ENCODE measurements at regions not wholly inside any gene's neighbourhood (a gene's known extent, or its start where the extent isn't known, plus 50 kb on each side); places are given as distances from the start of the nearest gene placed in this dataset.

- Histone ChIP-seq H3K4me2 (ENCODE audit: low read length) (peak overlapping the region; percentile 37), H3K36me3 (ENCODE audit: control insufficient read depth, insufficient read depth, low read length) (no peaks in the 10 kb centered on the region), H3K4me3 (ENCODE audit: low read depth, low read length) (no peak overlapping the region), H3K79me2 (no peaks in the 10 kb centered on the region), H3K9me3 (ENCODE audit: control insufficient read depth, low read length) (no peaks in the 10 kb centered on the region), H3K27me3 (ENCODE audit: control insufficient read depth, insufficient read depth, low read length) (no peaks in the 10 kb centered on the region), H2AFZ (peak overlapping the region; percentile 58), H3K9ac (no peak overlapping the region), H3K27ac (peak overlapping the region; percentile 25), H3K4me1 (peaks cover 17% of the 10 kb centered on the region)
- no peak for TF ChIP-seq CTCF (IDR thresholded peaks at IDR 0.05)
Measured at GRCh38 chr3:117217760-117218316, 508.3 kb downstream of the TUSC7 start.

DNA sequence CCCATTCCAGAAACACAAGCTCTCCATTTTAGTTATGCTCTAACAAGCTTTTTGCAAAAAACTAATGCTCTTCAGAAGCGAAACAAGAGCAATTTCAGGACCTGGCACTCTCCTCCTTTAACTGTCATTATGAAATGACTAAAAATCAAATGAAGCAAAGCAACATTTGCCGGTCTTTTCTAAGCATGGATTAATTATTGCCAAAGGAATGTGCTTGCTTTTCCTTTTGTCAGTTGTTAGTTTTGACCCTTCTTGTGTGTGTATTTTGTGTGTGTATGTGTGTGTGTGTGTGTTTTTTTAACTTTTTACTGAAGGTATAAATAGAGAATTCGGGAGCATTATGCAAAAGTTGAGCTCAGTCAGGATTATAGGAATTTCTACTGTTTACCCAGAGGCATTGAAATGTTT is 509.1 kb downstream of the TUSC7 start:
- no peak overlapping the region for H3K27ac ChIP-seq
- peak overlapping the region; percentile 58 for H2AFZ ChIP-seq
- peaks cover 17% of the 10 kb centered on the region for H3K4me1 ChIP-seq
- H3K27me3 ChIP-seq (ENCODE audit: control insufficient read depth, insufficient read depth, low read length), result no peaks in the 10 kb centered on the region
- H3K4me3 ChIP-seq (ENCODE audit: low read depth, low read length), result no peak overlapping the region
- H3K79me2 ChIP-seq, result no peaks in the 10 kb centered on the region
- H3K36me3 ChIP-seq (ENCODE audit: control insufficient read depth, insufficient read depth, low read length), result no peaks in the 10 kb centered on the region
- H3K9me3 ChIP-seq (ENCODE audit: control insufficient read depth, low read length), result no peaks in the 10 kb centered on the region
- no peak for TF ChIP-seq CTCF (IDR thresholded peaks at IDR 0.05)
- no peak overlapping the region for H3K9ac ChIP-seq
- H3K4me2 ChIP-seq (ENCODE audit: low read length), result peak overlapping the region; percentile 23

- Histone ChIP-seq H3K79me2 (no peaks in the 10 kb centered on the region), H3K4me1 (peaks cover 17% of the 10 kb centered on the region), H3K9me3 (ENCODE audit: control insufficient read depth, low read length) (no peaks in the 10 kb centered on the region), H3K36me3 (ENCODE audit: control insufficient read depth, insufficient read depth, low read length) (no peaks in the 10 kb centered on the region), H3K4me2 (ENCODE audit: low read length) (no peak overlapping the region), H2AFZ (peak overlapping the region; percentile 58), H3K4me3 (ENCODE audit: low read depth, low read length) (no peak overlapping the region), H3K9ac (no peak overlapping the region), H3K27ac (no peak overlapping the region), H3K27me3 (ENCODE audit: control insufficient read depth, insufficient read depth, low read length) (no peaks in the 10 kb centered on the region)
- TF ChIP-seq CTCF (IDR thresholded peaks at IDR 0.05), result no peak
Measured at GRCh38 chr3:117219296-117219695, 509.7 kb downstream of the TUSC7 start.

GRCh38 chr3:117226932-117227331 is 517.4 kb downstream of the TUSC7 start:
- H3K79me2 ChIP-seq, result no peaks in the 10 kb centered on the region
- no peak overlapping the region for H3K4me2 ChIP-seq (ENCODE audit: low read length)
- no peaks in the 10 kb centered on the region for H3K27me3 ChIP-seq (ENCODE audit: control insufficient read depth, insufficient read depth, low read length)
- no peaks in the 10 kb centered on the region for H3K4me1 ChIP-seq
- H3K9ac ChIP-seq, result no peak overlapping the region
- no peak overlapping the region for H2AFZ ChIP-seq
- H3K9me3 ChIP-seq (ENCODE audit: control insufficient read depth, low read length), result no peaks in the 10 kb centered on the region
- H3K36me3 ChIP-seq (ENCODE audit: control insufficient read depth, insufficient read depth, low read length), result no peaks in the 10 kb centered on the region
- H3K4me3 ChIP-seq (ENCODE audit: low read depth, low read length), result no peak overlapping the region
- TF ChIP-seq CTCF (IDR thresholded peaks at IDR 0.05), result no peak
- no peak overlapping the region for H3K27ac ChIP-seq

DNA sequence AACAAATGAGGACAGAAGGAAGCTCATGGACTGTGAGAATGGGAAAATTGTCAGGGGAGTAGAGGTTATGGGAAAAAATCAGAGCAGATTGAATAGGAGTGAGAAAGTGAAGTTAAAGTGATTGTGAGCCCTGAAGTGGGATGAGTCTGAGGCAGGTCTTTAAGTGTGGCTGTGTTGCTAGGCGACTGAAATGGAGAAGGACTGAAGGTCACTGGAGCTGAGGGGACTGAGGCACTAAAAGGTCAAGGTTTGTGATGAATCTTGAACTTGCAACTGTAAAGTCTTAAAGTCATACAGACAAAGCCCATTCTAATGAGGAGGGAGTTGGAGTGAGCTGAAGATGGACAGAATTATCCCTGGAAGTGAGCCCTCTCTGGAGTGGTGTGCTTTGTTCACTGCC is 518.9 kb downstream of the TUSC7 start:
- no peaks in the 10 kb centered on the region for H3K36me3 ChIP-seq (ENCODE audit: control insufficient read depth, insufficient read depth, low read length)
- H3K4me1 ChIP-seq, result no peaks in the 10 kb centered on the region
- H3K4me3 ChIP-seq (ENCODE audit: low read depth, low read length), result no peak overlapping the region
- H3K9ac ChIP-seq, result no peak overlapping the region
- no peak for TF ChIP-seq CTCF (IDR thresholded peaks at IDR 0.05)
- no peaks in the 10 kb centered on the region for H3K27me3 ChIP-seq (ENCODE audit: control insufficient read depth, insufficient read depth, low read length)
- H2AFZ ChIP-seq, result no peak overlapping the region
- no peaks in the 10 kb centered on the region for H3K79me2 ChIP-seq
- H3K4me2 ChIP-seq (ENCODE audit: low read length), result no peak overlapping the region
- H3K9me3 ChIP-seq (ENCODE audit: control insufficient read depth, low read length), result no peaks in the 10 kb centered on the region
- H3K27ac ChIP-seq, result no peak overlapping the region

All from parathyroid adenoma (tissue), 2 donors.